ENCODE measurements at regions not wholly inside any gene's neighbourhood (a gene's known extent, or its start where the extent isn't known, plus 50 kb on each side); places are given as distances from the start of the nearest gene placed in this dataset.
"Not testable (repeated sequence)": the region's sequence is repeated elsewhere in the genome, so short reads cannot be mapped to it uniquely, and the experiment has no call there.

DNA sequence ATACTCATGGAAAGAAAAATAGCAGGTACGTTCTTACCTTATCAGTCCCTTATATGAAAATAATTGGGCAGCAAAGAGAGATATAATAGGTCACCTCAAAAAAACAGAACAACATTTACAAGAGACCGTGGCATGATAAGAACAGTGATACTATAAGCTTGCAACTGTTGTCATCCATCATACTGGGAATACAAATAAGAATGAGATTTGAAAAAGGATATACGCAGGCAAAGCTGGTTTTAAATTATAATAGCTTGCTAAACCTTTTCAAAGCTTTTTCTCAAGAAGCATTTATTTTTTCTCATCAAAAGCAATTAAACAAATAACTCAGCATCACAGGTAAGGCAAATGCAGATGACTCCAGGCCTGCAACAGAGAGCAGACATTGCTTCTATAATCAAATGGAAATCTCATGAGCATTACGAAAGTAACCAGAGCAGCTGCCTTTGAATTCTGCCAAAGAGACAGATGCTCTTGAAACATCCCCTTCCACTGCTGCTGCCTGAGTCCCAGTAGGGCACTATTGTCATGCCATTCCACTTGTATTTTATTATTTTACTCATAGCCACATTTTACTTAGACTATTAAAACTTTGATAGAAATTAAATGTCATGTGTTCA is 620.6 kb upstream of the GNPDA2 start:
- DNase-seq = peak; percentile 11

DNA sequence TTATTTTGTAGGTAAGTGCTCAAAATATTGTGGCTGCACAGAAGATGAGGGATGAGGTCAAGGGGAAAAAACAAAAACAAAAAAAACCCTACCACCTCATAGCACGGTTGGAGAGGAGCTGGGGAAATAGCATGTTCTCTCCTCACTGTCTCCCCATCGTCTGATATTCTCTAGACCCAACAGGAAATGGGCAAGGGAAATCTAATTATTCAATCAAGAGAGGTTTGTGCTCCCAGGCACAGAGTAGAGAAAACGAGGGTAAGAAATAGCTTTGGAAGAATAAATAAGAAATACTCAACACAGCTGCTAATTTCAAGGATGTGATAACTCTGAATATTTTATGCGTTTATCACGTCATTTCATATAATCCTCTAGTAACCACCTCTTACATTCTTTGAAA is 619.2 kb upstream of the GNPDA2 start:
- no peak for DNase-seq

DNA sequence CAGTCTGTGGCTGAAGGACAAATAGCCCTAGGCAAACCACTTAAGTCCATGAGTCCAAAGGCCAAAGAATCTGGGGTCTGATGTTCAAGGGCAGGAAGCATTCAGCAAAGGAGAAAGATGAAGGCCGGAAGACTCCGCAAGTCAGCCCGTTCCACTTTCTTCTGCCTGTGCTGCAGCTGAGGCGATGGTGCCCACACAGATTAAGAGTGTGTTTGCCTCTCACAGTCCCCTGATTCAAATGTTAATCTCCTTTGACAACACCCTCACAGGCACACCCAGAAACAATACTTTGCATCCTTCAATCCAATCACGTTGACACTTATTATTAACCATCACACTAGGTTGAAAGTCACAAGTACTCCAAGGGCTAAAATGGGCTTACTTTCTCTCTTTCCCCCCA is 605.4 kb upstream of the GNPDA2 start:
- no peak for DNase-seq

DNA sequence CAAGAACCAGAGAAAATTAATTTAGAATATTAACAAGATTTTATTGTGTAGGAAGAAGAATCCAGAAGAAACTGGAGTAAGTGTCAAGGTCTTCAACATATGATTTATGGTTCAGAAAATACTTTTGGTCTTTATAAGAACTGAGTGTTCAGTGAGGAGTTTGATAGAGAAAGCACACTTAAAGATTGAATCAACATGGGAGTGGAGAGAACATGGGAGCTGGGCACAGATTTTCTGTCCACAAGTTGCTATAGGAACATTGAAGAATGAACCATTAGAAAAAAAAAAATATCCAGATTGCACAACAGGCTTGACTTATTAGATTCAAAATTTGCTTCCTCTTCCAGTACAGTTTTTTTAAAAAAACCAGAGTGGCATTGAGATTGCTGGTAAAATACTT is 601.2 kb upstream of the GNPDA2 start:
- DNase-seq = no peak

DNA sequence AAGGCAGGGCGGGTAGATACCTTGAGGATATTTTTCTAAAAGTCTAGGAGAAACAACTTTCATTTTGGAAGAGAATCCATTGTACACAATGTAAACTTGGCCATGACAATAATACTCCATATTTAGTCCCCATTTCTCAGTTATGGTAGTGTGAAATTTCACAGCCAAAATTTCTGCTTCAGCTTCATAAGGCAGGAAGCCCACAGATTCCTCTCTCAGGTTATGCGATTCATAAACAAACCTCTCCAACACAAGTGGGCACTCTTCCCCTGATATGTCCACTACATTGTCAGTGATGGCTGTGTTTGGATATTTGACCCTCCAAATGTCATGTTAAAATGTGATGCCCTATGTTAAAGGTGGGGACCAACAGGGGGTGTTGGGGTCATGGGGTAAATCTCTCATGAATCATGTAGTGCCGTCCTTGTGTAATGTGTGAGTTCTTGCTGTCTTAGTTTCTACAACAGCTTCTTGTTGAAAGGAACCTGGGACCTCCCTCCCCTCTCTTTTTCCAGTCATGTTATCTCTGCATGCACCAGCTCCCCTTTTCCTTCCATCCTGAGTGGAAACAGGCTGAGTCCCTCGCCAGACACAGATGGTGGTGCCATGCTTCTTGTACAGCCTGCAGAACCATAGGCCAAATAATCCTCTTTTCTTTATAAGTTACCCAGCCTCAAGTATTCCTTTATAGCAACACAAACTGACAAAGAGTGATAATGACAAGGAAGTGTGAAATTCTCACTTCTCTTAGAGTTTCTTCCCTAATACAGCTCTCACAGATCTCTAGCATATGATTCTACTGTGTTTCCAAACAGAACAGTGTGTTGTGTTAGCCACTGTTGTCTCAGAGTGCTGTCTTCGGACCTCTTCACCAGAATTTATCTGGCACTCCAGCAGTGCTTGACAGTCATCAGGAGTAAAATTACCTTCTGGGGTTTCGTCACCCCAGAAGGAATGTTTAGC is 598.4 kb upstream of the GNPDA2 start:
- no peak for DNase-seq

DNA sequence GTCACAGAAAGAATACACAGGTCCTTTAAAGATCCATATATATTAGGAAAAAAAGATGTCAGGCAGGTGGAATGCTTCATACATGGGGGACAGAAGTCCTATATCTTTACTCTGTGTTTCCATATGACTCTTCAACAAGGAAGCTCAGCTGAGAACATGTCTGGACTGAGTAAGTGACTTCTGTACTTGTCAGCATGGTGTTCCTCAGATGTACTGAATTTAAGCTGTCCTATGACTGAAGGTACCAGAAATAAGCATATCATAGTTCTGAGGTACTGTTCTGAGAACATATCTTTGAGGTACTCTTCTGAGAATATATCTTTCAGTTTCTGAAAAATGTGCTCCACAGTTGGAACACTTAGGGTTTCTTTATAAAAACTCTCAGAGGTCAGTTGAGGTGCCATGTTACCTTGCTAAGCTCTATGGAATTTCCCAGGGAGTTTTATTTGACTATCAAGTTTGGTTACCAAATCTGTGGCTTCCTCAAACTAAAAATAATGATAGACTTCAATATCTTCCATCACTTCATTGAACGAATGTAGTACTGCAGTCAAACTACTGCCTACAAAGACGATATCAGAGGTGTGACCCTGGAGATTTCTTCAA is 597.2 kb upstream of the GNPDA2 start:
- no peak for DNase-seq

DNA sequence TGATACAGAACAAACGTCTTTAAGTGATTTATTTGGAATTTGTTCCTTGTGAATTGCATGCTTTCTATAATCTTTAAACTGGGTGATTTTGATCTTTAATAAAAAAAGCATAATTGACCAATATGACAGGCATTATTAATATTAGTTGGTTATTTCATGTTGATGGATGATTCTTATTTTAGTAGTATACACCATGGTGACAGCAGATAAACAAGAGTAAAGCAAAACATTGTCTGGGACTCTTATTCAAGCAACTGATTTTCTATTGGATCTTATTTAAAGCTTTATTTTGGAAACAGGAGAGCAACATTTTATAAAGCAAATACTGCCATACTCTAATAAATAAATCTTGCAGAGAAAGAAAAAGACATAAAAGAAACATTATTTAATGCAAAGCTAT is 591.4 kb upstream of the GNPDA2 start:
- DNase-seq = no peak

DNA sequence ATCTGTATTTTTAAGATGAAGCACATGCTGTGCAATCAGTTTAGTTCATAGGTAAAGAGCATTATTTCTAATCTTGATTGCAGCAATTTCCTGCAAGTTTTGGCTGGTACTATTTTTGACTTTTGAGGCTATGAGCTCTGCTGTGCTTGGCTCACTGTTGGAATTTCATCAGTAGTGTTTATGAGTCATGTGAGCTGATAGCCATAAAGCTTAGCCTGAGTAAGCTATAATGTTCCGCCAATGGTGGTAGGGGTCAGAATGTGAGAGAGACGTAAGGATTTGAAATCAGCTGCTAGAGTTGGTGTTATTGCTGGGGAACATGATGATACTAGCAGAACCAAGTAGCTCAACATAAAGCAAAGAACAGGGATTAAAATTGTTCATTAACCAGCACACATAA is 590.9 kb upstream of the GNPDA2 start:
- no peak for DNase-seq

DNA sequence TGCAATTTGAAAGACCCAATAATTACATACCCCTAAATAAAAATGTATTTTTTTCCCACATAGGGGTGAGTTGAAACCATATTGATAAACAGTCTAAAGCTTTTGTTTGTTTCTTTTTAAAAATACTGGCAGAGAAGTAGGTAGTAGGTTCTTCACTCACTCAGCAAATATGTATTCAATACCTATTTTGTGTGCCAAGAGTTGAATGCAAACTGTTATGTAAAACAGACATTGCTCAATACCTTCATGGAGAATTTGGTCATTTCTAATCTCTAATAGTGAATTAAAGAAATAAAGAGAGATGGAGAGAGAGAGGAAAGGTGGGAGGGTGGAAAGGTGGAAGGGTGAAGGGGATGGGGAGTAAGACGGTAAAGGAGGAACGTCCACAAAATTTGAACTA is 589.9 kb upstream of the GNPDA2 start:
- no peak for DNase-seq

DNA sequence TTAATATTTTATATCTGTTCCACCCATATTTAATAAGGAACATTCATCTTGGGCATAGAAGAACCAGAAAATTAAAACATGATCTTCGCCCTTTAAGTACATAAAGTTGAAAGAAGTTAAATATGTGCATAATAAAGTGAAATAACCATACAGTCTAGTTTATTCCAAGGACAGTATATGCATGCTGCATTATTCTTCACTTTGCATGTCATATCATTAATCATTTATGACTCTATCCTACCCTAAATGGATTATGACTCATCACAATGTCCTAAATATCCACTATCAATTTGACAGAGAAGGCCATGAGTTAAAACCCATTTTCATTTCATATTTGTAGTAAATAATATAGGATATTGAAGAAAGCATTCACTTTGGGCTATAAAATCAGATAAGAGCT is 576.5 kb upstream of the GNPDA2 start:
- no peak for DNase-seq

DNA sequence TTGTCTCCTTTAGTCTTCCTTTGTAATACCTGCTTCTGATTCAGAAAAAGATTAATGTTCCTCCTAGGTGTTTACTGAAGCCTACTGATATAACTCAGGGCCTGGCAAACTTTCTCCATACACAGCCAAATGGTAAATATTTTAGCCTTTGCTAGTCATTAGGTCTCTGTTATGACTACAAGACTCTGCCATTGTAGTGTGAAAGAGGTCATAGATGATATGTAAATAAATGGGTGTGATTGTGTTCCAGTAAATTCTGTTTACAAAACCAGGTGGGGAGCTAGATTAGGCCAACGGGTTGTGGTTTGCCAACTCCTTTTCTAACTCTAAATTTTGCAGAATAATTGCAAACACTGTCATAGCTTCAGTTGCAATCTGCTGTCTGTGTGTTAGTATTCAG is 568.1 kb upstream of the GNPDA2 start:
- peak; percentile 59 for DNase-seq

DNA sequence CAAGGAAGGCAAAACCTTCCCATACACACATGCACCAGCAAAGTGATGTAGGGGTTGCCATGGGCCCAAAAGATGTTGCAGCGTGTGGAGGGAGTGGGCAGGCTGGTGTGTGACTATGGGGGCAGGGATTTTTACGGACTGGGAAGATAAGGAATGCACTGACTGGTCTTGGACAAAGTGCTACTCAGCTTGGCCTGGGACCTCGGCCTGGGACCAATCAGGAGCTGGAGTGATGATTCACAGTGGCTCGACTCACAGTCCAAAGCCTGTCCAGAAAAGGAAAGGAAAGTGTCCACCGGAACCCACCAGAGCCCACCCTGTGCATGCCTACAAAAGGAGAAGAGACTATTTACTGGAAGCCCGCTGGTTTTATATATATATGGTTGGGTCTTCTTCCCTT is 567.0 kb upstream of the GNPDA2 start:
- no peak for DNase-seq

DNA sequence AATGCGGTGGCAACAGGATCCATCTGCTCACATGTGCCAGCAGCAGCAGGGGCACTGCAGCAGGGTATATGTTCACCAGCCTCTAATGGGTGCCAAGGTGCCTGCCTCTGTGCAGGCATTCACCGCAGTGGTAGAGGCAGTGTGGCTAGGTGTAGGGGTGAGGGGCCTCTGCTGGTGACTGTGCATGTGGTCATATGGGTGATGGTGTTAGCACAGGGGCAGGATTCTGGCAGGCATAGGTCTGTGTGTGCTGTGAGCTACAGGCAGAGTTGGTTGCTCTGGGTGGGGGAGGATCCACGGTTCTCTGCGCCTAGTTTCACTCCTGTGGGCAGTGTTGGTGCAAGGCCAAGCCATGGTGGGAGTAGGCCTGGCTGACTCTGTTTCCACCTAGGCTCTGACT is 566.5 kb upstream of the GNPDA2 start:
- DNase-seq = no peak

DNA sequence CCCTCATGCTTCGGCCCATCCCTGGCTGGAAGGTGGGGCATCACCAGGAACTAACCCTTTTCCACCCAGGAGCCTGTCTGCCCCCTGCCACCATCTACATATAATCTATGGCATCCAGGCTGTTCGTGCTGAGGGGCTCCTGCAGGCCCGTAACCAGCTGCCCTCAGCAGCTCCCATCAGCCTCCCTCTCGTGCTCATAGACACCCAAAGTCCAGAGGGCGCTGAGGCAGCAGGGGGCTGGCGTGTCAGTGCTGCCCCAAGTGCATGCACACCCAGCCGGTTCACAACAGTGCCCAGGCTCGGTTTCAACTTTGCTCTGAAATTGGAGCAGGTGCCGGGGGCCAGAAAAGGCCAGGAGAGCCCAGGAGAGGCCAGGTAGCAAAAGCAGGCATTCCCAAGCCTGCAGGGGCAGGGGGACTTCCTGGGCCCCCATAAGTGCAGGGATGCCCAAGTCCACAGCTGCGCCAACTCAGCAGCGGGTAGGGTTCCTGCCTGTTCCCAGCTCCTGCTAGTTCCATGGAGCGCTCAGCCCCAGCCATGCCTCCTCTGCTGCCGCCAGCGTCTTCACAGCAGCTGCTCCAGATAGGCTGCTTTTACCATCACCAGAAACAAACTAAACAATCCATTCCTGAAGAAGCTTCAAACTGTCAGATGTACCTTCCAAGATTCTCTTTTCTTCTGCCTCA is 558.2 kb upstream of the GNPDA2 start:
- DNase-seq = no peak

DNA sequence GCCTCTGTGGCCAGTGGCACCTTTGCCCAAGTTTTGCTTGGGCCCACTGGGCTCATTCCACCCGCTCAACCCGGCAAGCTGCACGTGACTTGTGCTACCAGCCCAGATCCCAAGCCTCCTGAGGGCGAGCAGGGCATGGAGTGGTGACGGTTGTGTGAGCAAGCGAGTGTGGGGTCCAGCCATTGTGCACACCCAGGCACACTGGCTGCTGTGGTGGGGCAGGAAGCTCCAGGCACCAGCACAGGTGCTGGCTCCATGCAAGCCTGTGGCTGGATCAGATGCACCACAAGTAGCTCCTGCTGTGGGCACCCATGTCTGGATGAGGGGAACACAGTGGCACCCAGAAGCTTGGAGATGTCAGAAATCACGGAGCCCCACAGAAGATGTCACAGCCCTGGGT is 557.0 kb upstream of the GNPDA2 start:
- DNase-seq = no peak

DNA sequence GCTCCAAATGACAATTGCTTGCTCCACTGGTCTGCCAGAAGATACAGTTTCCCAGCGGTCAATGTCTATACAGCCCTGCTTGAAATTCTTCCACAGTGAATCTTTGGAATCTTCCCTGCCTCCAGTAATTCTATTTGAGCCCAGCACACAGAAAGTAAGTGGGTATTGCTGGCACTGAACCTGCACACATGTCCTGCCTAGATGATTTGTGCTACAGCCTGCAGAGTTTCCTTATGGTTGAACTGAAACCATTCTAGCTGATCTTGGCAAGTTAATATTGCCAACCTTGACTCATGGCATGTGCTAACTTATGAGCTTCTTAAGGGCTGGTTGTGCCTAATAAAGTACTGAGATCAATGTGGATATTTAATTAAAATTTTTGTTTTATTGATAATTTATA is 553.8 kb upstream of the GNPDA2 start:
- no peak for DNase-seq

DNA sequence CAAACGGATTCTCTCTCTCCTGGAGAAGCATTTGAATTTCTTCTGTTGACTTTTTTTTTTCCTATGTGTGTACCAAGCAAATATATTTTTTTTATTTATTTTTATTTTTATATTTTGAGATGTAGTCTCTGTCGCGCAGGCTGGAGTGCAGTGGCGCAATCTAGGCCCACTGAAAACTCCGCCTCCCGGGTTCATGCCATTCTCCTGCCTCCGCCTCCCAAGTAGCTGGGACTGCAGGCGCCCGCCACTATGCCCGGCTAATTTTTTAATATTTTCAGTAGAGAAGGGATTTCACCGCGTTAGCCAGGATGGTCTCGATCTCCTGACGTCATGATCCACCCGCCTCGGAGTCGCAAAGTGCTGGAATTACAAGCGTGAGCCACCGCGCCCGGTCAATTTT is 549.5 kb upstream of the GNPDA2 start:
- DNase-seq = no peak

DNA sequence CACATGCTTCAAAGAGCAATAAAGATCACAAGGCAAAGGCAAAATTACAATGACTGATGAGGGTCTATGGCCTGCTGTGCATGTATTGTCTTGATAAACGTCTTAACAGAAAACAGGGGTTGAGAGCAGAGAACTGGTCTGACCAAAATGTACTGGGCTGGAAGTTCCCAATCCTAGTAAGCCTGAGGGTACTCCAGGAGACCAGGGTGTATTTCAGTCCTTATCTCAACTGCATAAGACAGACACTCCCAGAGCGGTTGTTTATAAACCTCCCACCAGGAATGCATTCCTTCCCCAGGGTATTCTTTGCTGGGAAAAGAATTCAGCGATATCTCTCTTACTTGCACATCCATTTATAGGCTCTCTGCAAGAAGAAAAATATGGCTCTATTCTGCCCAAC is 521.8 kb upstream of the GNPDA2 start:
- DNase-seq = not testable (repeated sequence)

DNA sequence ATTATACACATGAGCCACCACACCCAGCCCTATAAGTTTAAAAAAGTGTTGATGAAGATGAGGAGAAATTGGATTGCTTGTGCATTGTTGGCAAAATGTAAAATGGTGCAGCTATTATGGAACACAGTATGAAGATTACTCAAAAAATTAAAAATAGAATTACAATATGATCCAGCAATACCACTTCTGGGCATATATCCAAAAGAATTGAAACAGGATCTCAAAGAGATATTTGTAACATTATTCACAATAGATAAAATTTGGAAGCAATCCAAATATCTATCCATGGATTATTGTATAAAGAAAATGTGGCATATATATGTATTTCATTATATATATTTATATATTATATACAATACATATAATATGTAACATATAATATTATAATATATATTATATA is 515.6 kb upstream of the GNPDA2 start:
- no peak for DNase-seq

DNA sequence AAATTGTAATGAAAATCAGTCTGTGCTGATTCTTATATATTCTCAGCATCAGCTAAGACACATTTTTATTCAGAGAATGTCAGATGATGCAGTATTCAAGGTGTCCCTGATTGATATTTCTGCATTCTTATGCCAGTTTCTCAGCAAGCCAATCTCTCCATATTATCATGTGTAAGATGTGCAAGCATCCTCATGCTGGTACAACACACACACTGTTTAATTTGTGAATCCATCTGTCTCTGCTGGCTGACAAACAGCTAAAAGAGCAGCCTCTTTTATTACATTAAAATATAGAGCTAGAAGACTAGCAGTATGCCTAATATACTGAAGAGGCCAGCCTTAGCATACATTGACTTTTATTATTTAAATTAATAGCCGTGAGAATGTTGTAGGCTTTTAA is 502.9 kb upstream of the GNPDA2 start:
- DNase-seq = no peak

DNA sequence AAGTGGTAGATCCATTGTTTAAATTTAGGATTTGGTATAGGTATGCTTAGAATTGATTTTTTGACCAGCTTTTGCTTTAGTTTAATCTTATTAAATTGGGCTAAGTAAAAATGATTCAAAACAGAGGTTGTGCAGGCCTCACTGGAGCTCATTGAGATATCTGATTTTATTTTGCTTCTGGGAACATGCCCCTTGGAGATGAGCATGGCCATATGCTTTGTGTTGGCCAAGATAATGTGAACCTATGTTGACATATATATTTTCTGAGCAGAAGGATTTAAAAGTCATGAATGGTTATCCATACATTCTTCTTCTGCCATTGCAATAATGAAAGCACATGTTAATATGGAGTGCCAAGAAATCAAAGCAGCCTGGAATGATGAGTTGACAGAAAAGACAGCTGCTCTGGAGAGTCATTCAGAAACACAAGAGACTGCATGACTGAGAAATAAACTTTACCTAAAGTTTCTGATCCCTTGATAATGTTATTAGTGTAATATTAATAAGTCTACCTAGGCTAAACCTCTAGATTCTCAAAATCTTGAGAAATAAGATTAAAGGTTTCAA is 489.7 kb upstream of the GNPDA2 start:
- no peak for DNase-seq

DNA sequence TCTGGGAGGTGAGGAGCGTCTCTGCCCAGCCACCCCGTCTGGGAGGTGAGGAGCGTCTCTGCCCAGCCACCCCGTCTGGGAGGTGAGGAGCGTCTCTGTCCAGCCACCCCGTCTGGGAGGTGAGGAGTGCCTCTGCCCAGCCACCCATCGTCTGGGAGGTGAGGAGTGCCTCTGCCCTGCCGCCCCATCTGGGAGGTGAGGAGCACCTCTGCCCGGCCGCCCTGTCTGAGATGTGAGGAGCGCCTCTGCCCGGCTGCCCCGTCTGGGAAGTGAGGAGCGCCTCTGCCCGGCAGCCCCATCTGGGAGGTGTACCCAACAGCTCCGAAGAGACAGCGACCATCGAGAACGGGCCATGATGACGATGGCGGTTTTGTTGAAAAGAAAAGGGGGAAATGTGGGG is 482.1 kb upstream of the GNPDA2 start:
- DNase-seq = not testable (repeated sequence)

DNA sequence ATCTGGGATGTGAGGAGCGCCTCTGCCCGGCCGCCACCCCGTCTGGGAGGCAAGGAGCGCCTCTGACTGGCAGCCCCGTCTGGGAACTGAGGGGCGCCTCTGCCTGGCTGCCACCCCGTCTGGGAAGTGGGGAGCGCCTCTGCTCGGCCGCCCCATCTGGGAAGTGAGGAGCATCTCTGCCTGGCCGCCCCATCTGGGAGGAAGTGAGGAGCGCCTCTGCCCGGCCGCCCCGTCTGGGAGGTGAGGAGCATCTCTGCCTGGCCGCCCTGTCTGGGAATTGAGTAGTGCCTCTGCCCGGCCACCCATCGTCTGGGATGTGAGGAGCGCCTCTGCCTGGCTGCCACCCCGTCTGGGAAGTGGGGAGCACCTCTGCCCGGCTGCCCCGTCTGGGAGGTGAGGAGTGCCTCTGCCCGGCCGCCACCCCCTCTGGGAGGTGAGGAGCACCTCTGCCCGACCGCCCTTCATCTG is 481.5 kb upstream of the GNPDA2 start:
- DNase-seq = not testable (repeated sequence)
